WTC11 (cell line): ENCODE measurements at regions not wholly inside any gene's neighbourhood (a gene's known extent, or its start where the extent isn't known, plus 50 kb on each side); places are given as distances from the start of the nearest gene placed in this dataset.

Experiments
- AR ChIP-seq: fragments of 250-450 bp; sonication (Bioruptor Pico); IDR thresholded peaks from 2 replicates; pipeline ENCODE4 v1.9.0; 2021; ENCODE audit warnings: mild to moderate bottlenecking
- ATF2 ChIP-seq: sonication (generic); formaldehyde crosslinking; IDR thresholded peaks from 2 replicates; pipeline ENCODE4 v1.8.1; 2022; ENCODE audit warnings: low read depth, missing genetic modification reagents, borderline replicate concordance
- ATF6 ChIP-seq: sonication (generic); formaldehyde crosslinking; IDR thresholded peaks from 2 replicates; pipeline ENCODE4 v1.8.1; 2023; ENCODE audit warnings: mild to moderate bottlenecking, missing genetic modification reagents
- CTCF ChIP-seq: fragments of 200-600 bp; IDR thresholded peaks from 2 replicates; pipeline ENCODE4 v1.8.0; 2022; ENCODE audit warnings: antibody characterized with exemption
- E2F1 ChIP-seq: sonication (generic); formaldehyde crosslinking; IDR thresholded peaks from 2 replicates; pipeline ENCODE4 v1.8.0; 2022; ENCODE audit warnings: mild to moderate bottlenecking, missing genetic modification reagents
- KAT7 ChIP-seq: sonication (generic); formaldehyde crosslinking; IDR thresholded peaks from 2 replicates; pipeline ENCODE4 v1.8.1; 2023; ENCODE audit warnings: missing genetic modification reagents, mild to moderate bottlenecking, borderline replicate concordance
- MLX ChIP-seq: sonication (generic); formaldehyde crosslinking; IDR thresholded peaks from 2 replicates; pipeline ENCODE4 v1.8.1; 2023; ENCODE audit warnings: mild to moderate bottlenecking, missing genetic modification reagents, moderate library complexity
- NR3C1 ChIP-seq: sonication (generic); formaldehyde crosslinking; conservative IDR thresholded peaks from 2 replicates; pipeline ENCODE4 v1.8.1; 2023; ENCODE audit warnings: low read depth, mild to moderate bottlenecking, missing genetic modification reagents
- PRDM15 ChIP-seq: sonication (generic); formaldehyde crosslinking; IDR thresholded peaks from 2 replicates; pipeline ENCODE4 v1.8.0; 2022; ENCODE audit warnings: missing genetic modification reagents
- SOX15 ChIP-seq: fragments of 250-450 bp; sonication (Bioruptor Pico); IDR thresholded peaks from 2 replicates; pipeline ENCODE4 v1.9.0; 2021; ENCODE audit warnings: mild to moderate bottlenecking
- ZNF263 ChIP-seq: sonication (generic); formaldehyde crosslinking; IDR thresholded peaks from 2 replicates; pipeline ENCODE4 v1.8.1; 2022; ENCODE audit warnings: low read depth, mild to moderate bottlenecking, moderate library complexity, missing genetic modification reagents
- ZNF281 ChIP-seq: sonication (generic); formaldehyde crosslinking; IDR thresholded peaks from 2 replicates; pipeline ENCODE4 v1.8.0; 2023; ENCODE audit warnings: mild to moderate bottlenecking, missing genetic modification reagents

GRCh38 chr12:83414981-83415380, 728.3 kb downstream of the TMTC2 start:
- TF ChIP-seq CTCF (no peak), ATF6 (no peak), AR (CRISPR knock-in tag) (no peak), ATF2 (no peak), MLX (CRISPR knock-in tag) (no peak), KAT7 (CRISPR knock-in tag) (no peak), ZNF281 (no peak), NR3C1 (no peak), ZNF263 (CRISPR knock-in tag) (no peak), SOX15 (no peak), E2F1 (CRISPR knock-in tag) (no peak), PRDM15 (CRISPR knock-in tag) (no peak)
